Ascending aorta (tissue), 2 donors: ENCODE measurements at regions not wholly inside any gene's neighbourhood (a gene's known extent, or its start where the extent isn't known, plus 50 kb on each side); places are given as distances from the start of the nearest gene placed in this dataset.

Source experiments
- DNase-seq, 2 donors: peaks; one replicate each; pipeline ENCODE4 v3.0.0-alpha.2; 2019; ENCODE audit warnings: low spot score in 2 of 2
- H3K27ac ChIP-seq, 2 donors: fragments of 200-600 bp; sonication (generic); one replicate each; pipeline ENCODE4 v1.5.1; 2016 to 2017; ENCODE audit warnings: mild to moderate bottlenecking in 1 of 2
- H3K27me3 ChIP-seq: fragments of 200-600 bp; sonication (generic); one replicate; pipeline ENCODE4 v1.5.1; 2017
- H3K36me3 ChIP-seq, 2 donors: fragments of 200-600 bp; sonication (generic); one replicate each; pipeline ENCODE4 v1.5.1; 2016
- H3K4me1 ChIP-seq, 2 donors: fragments of 200-600 bp; sonication (generic); one replicate each; pipeline ENCODE4 v1.5.1; 2016 to 2017; ENCODE audit warnings: mild to moderate bottlenecking in 1 of 2
- H3K4me3 ChIP-seq, 2 donors: fragments of 200-600 bp; sonication (generic); one replicate each; pipeline ENCODE4 v1.5.1; 2016 to 2017; ENCODE audit warnings: mild to moderate bottlenecking in 1 of 2
- H3K9me3 ChIP-seq, 2 donors: fragments of 200-600 bp; sonication (generic); one replicate each; pipeline ENCODE4 v1.5.1; 2016
- intact Hi-C: fragments of 100-400 bp; cut with DNase I; formaldehyde crosslinking; loops from one replicate; pipeline ENCODE4 v1.15.1; 2023
- TF ChIP-seq, protein P1 (sequence below), 3 experiments: fragments of 200-600 bp in 2 of 3; fragments of 450-650 bp in 1 of 3; sonication (generic) in 2 of 3; IDR thresholded peaks; one replicate each; pipeline ENCODE4 v1.5.1; 2016 to 2019; ENCODE audit warnings: antibody characterized with exemption in 3 of 3, mild to moderate bottlenecking in 1 of 3, moderate library complexity in 1 of 3

- Histone ChIP-seq H3K27me3 (no peaks in the 10 kb centered on the region), H3K9me3 (no peaks in the 10 kb centered on the region), H3K27ac (no peak overlapping the region), H3K36me3 (no peaks in the 10 kb centered on the region), H3K4me1 (no peaks in the 10 kb centered on the region), H3K4me3 (no peak overlapping the region)
- DNase-seq, result no peak
- intact Hi-C loops, result no loop called here
- TF ChIP-seq, protein P1, sequence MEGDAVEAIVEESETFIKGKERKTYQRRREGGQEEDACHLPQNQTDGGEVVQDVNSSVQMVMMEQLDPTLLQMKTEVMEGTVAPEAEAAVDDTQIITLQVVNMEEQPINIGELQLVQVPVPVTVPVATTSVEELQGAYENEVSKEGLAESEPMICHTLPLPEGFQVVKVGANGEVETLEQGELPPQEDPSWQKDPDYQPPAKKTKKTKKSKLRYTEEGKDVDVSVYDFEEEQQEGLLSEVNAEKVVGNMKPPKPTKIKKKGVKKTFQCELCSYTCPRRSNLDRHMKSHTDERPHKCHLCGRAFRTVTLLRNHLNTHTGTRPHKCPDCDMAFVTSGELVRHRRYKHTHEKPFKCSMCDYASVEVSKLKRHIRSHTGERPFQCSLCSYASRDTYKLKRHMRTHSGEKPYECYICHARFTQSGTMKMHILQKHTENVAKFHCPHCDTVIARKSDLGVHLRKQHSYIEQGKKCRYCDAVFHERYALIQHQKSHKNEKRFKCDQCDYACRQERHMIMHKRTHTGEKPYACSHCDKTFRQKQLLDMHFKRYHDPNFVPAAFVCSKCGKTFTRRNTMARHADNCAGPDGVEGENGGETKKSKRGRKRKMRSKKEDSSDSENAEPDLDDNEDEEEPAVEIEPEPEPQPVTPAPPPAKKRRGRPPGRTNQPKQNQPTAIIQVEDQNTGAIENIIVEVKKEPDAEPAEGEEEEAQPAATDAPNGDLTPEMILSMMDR (IDR thresholded peaks at IDR 0.05), result no peak
Measured at GRCh38 chr6:50443144-50443543, 270.2 kb upstream of the TFAP2D start.

DNA sequence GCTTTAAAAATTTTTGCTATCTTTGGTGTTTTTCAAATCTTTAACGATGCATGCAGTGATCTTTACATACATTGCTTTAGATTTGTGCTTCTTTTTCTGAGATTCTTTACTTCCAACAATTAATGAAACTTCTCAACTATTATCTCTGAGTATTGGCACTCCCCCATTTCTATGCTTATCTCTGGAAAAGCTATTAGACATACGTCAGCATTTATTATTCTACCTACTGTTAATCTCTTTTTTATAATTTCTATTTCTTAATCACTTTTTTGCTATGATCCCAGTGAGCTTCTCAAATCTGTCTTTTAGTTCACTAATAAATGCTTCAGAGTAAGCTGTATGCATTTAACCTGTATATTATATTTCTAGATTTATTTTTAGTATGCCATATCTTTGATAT lies 264.2 kb upstream of the TFAP2D start:
- no peak overlapping the region for H3K27ac ChIP-seq
- no peaks in the 10 kb centered on the region for H3K4me1 ChIP-seq
- no peaks in the 10 kb centered on the region for H3K27me3 ChIP-seq
- TF ChIP-seq, protein P1 (IDR thresholded peaks at IDR 0.05), result no peak
- intact Hi-C loops, result no loop called here
- H3K36me3 ChIP-seq, result no peaks in the 10 kb centered on the region
- no peak overlapping the region for H3K4me3 ChIP-seq
- H3K9me3 ChIP-seq, result no peaks in the 10 kb centered on the region
- no peak for DNase-seq

DNA sequence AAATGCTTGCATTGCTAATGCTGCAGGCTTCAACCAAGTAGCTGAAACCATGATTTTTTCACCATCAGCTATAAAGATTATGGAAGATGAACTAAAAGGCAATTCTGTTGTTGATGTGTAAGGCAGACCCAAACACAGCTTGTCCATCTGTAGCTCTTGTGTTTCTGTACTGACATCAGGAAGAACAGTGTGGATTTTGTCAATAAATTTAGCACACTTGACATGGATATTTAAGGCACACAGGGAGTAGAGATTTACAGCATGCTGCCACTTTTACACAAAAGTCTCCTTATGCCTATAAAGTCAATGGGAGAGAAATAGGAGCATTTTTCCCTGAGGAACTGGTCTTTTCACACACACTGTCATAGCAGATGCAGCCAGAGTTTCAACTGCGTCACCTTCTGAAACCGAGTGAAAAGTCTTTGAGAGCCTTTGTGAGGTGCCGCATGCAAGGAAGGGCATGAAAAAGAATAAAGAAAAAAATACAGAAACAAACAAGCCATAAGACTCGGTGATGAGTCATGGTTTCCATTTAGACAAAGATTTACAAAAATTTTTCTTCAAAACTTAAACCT lies 261.4 kb upstream of the TFAP2D start:
- Histone ChIP-seq H3K4me3 (no peak overlapping the region), H3K9me3 (no peaks in the 10 kb centered on the region), H3K36me3 (no peaks in the 10 kb centered on the region), H3K4me1 (no peaks in the 10 kb centered on the region), H3K27ac (no peak overlapping the region), H3K27me3 (no peaks in the 10 kb centered on the region)
- intact Hi-C loops, result no loop called here
- TF ChIP-seq, protein P1 (IDR thresholded peaks at IDR 0.05), result no peak
- DNase-seq, result no peak

DNA sequence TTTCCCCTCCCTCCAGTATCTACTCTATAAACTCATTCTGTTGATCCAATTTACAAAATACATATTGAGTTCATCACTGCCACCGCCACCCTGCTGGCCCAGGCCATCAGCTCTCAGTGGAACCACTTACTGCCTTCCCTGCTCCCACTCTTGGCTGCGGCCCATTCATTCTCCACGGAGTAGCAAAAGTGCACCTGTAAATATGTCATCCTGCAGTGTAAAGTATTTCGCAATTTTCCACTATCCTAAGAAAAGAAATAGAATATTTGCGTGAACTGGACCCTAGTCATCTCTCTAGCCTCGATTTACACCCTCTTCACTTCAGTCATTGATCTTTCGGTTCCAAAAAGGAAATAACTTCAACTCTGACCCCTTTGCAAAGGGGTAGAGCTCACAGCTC lies 258.3 kb upstream of the TFAP2D start:
- H3K27ac ChIP-seq, result no peak overlapping the region
- TF ChIP-seq, protein P1 (IDR thresholded peaks at IDR 0.05), result no peak
- H3K4me3 ChIP-seq, result no peak overlapping the region
- H3K27me3 ChIP-seq, result no peaks in the 10 kb centered on the region
- H3K4me1 ChIP-seq, result no peaks in the 10 kb centered on the region
- DNase-seq, result no peak
- intact Hi-C loops, result no loop called here
- no peaks in the 10 kb centered on the region for H3K9me3 ChIP-seq
- H3K36me3 ChIP-seq, result no peaks in the 10 kb centered on the region

GRCh38 chr6:50457351-50457750 lies 256.0 kb upstream of the TFAP2D start:
- Histone ChIP-seq H3K27me3 (no peaks in the 10 kb centered on the region), H3K36me3 (no peaks in the 10 kb centered on the region), H3K4me3 (no peak overlapping the region), H3K4me1 (no peaks in the 10 kb centered on the region), H3K9me3 (no peaks in the 10 kb centered on the region), H3K27ac (no peak overlapping the region)
- TF ChIP-seq, protein P1 (IDR thresholded peaks at IDR 0.05), result no peak
- intact Hi-C loops, result no loop called here
- no peak for DNase-seq

GRCh38 chr6:50461696-50462095 lies 251.6 kb upstream of the TFAP2D start:
- no peaks in the 10 kb centered on the region for H3K9me3 ChIP-seq
- intact Hi-C loops, result no loop called here
- no peaks in the 10 kb centered on the region for H3K27me3 ChIP-seq
- no peaks in the 10 kb centered on the region for H3K4me1 ChIP-seq
- no peak for DNase-seq
- H3K4me3 ChIP-seq, result no peak overlapping the region
- no peak overlapping the region for H3K27ac ChIP-seq
- no peaks in the 10 kb centered on the region for H3K36me3 ChIP-seq
- TF ChIP-seq, protein P1 (IDR thresholded peaks at IDR 0.05), result no peak
